Fibroblast of lung (primary cell): ENCODE measurements at regions not wholly inside any gene's neighbourhood (a gene's known extent, or its start where the extent isn't known, plus 50 kb on each side); places are given as distances from the start of the nearest gene placed in this dataset.
A peak's percentile ranks its signal among the peaks of the same experiment; 100 is the strongest.

Experiments used
- DNase-seq, 2 donors: peaks; one replicate each; pipeline versions ENCODE4 v3.0.0 to v3.0.0-alpha.2; 2010; ENCODE audit warnings: low read depth in 2 of 2
- H2AFZ ChIP-seq: 2 replicates; pipeline ENCODE4 v1.5.1; 2012; ENCODE audit warnings: low read length, control low read depth, inconsistent platforms
- H3K27ac ChIP-seq: 2 replicates; pipeline ENCODE4 v1.5.1; 2011; ENCODE audit warnings: low read length, control low read depth; ENCODE audit not compliant: insufficient read depth
- H3K27me3 ChIP-seq: 2 replicates; pipeline ENCODE4 v1.5.1; 2011; ENCODE audit warnings: mild to moderate bottlenecking, low read length; ENCODE audit not compliant: control insufficient read depth, insufficient read depth
- H3K36me3 ChIP-seq: 2 replicates; pipeline ENCODE4 v1.5.1; 2011; ENCODE audit warnings: low read length; ENCODE audit not compliant: control insufficient read depth, insufficient read depth
- H3K4me1 ChIP-seq: 2 replicates; pipeline ENCODE4 v1.5.1; 2011; ENCODE audit warnings: low read length; ENCODE audit not compliant: control insufficient read depth, insufficient read depth; ENCODE audit errors: extremely low read depth
- H3K4me2 ChIP-seq: 2 replicates; pipeline ENCODE4 v1.5.1; 2011; ENCODE audit warnings: low read length, control low read depth; ENCODE audit not compliant: insufficient read depth; ENCODE audit errors: extremely low read depth
- H3K4me3 ChIP-seq, 4 experiments: fragments of 200-600 bp in 1 of 4; sonication (generic) in 1 of 4; replicated peaks in 1 of 4; 2 replicates each; pipeline ENCODE4 v1.5.1; 2011 to 2016; ENCODE audit warnings: low read length in 4 of 4, low read depth in 3 of 4, mild to moderate bottlenecking in 3 of 4, control low read depth in 2 of 4, inconsistent platforms in 1 of 4, mixed read lengths in 1 of 4; ENCODE audit not compliant: insufficient read depth in 1 of 4; ENCODE audit errors: control extremely low read depth in 1 of 4
- H3K79me2 ChIP-seq: 2 replicates; pipeline ENCODE4 v1.5.1; 2012; ENCODE audit warnings: mild to moderate bottlenecking, low read length, inconsistent platforms; ENCODE audit not compliant: control insufficient read depth, insufficient read depth
- H3K9ac ChIP-seq: 2 replicates; pipeline ENCODE4 v1.5.1; 2011; ENCODE audit warnings: mild to moderate bottlenecking, low read length, control low read depth; ENCODE audit not compliant: insufficient read depth
- H3K9me3 ChIP-seq: 2 replicates; pipeline ENCODE4 v1.5.1; 2012; ENCODE audit warnings: low read depth, low read length; ENCODE audit not compliant: control insufficient read depth, insufficient read depth
- H4K20me1 ChIP-seq: 2 replicates; pipeline ENCODE4 v1.5.1; 2011; ENCODE audit warnings: low read length; ENCODE audit not compliant: control insufficient read depth, insufficient read depth; ENCODE audit errors: extremely low read depth
- CTCF ChIP-seq, 2 donors: IDR thresholded peaks in 1 of 2; conservative IDR thresholded peaks in 1 of 2; 1 replicate in 1 of 2; 2 replicates in 1 of 2; pipeline ENCODE4 v1.5.1; 2011 to 2012; ENCODE audit warnings: low read length in 2 of 2, control low read depth in 1 of 2, inconsistent platforms in 1 of 2, low read depth in 1 of 2, mild to moderate bottlenecking in 1 of 2
- EZH2 ChIP-seq: IDR thresholded peaks from 2 replicates; pipeline ENCODE4 v1.5.1; 2012; ENCODE audit warnings: low read length, control low read depth, mild to moderate bottlenecking; ENCODE audit errors: missing control alignments

DNA sequence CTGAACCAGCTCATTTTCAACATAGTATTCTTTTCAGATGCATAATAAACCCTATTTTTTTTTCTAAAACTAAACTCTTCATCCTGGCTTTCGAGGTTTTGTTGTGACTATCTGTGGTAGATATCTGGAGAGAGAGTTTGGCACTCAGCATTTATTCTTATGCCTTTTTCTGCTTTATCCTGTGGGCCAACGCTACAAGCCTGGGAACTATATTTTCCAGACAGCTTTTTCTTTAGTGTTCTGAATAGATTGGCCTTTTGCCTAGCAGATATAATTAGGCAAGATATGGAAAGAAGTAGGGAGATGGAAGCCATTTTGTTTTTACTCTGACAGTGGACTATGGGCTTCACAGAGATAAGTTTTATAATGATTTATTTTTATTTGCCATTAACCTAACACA is 486.7 kb downstream of the TMEM232 start:
- peak in 1 of 2 donors; percentile 8 for DNase-seq
- no peak overlapping the region for H3K27ac ChIP-seq

GRCh38 chr5:110242950-110243349 is 483.5 kb downstream of the TMEM232 start:
- TF ChIP-seq EZH2 (no peak), CTCF (conservative IDR thresholded peaks at IDR 0.05 in 1 of 2, IDR thresholded peaks at IDR 0.05 in 1 of 2; ENCODE audit: low read depth in 1 of 2, low read length in 2 of 2) (no peak)
- DNase-seq: peak in 1 of 2 donors; percentile 33
- Histone ChIP-seq H3K4me2 (no peak overlapping the region), H3K9ac (no peak overlapping the region), H3K9me3 (no peaks in the 10 kb centered on the region), H3K4me1 (no peaks in the 10 kb centered on the region), H3K36me3 (no peaks in the 10 kb centered on the region), H3K27me3 (no peaks in the 10 kb centered on the region), H3K27ac (no peak overlapping the region), H3K79me2 (no peaks in the 10 kb centered on the region), H3K4me3 (no peak overlapping the region), H2AFZ (no peak overlapping the region), H4K20me1 (no peaks in the 10 kb centered on the region)

More for the DNA sequence above, 486.7 kb downstream of the TMEM232 start:
- Histone ChIP-seq H3K9me3 (no peaks in the 10 kb centered on the region), H3K4me2 (no peak overlapping the region), H4K20me1 (no peaks in the 10 kb centered on the region), H3K79me2 (no peaks in the 10 kb centered on the region), H3K4me1 (no peaks in the 10 kb centered on the region), H3K4me3 (no peak overlapping the region), H3K36me3 (no peaks in the 10 kb centered on the region), H2AFZ (no peak overlapping the region), H3K9ac (no peak overlapping the region), H3K27me3 (no peaks in the 10 kb centered on the region)
- TF ChIP-seq CTCF (conservative IDR thresholded peaks at IDR 0.05 in 1 of 2, IDR thresholded peaks at IDR 0.05 in 1 of 2; ENCODE audit: low read depth in 1 of 2, low read length in 2 of 2): no peak
- no peak for TF ChIP-seq EZH2

DNA sequence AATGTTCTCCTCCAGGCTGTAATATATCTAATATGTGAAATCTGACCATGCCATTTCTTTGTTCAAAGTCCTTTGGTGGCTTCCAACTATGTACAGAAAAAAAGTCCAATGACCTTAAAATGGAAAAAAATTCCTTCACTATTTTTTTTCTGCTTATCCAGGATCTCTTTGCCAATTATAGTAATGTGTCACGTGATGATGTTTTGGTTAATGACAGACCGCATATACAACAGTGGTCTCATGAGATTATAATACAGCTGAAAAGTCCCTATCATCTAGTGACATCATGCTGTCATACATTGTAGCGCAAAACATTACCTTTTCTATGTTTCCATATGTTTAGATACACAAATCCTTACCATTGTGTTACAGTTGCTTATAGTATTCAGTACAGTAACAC is 477.6 kb downstream of the TMEM232 start:
- Histone ChIP-seq H3K4me3 (no peak overlapping the region), H3K4me2 (no peak overlapping the region), H3K4me1 (no peaks in the 10 kb centered on the region), H3K9ac (no peak overlapping the region), H3K79me2 (no peaks in the 10 kb centered on the region), H3K9me3 (no peaks in the 10 kb centered on the region), H2AFZ (no peak overlapping the region), H3K36me3 (no peaks in the 10 kb centered on the region), H3K27me3 (no peaks in the 10 kb centered on the region), H4K20me1 (no peaks in the 10 kb centered on the region), H3K27ac (no peak overlapping the region)
- TF ChIP-seq EZH2 (no peak), CTCF (conservative IDR thresholded peaks at IDR 0.05 in 1 of 2, IDR thresholded peaks at IDR 0.05 in 1 of 2; ENCODE audit: low read depth in 1 of 2, low read length in 2 of 2) (no peak)
- DNase-seq: no peak
